Fibroblast of mammary gland (primary cell): ENCODE measurements at regions not wholly inside any gene's neighbourhood (a gene's known extent, or its start where the extent isn't known, plus 50 kb on each side); places are given as distances from the start of the nearest gene placed in this dataset.
A peak's percentile ranks its signal among the peaks of the same experiment; 100 is the strongest.

Source experiments
- DNase-seq: peaks from one replicate; pipeline ENCODE4 v3.0.0-alpha.2; 2010; ENCODE audit warnings: low read depth
- H3K4me3 ChIP-seq: 2 replicates; pipeline ENCODE4 v1.5.1; 2011; ENCODE audit warnings: low read depth, mild to moderate bottlenecking, low read length, moderate library complexity; ENCODE audit not compliant: control insufficient read depth
- TF ChIP-seq, protein P1 (sequence below): conservative IDR thresholded peaks from 2 replicates; pipeline ENCODE4 v1.5.1; 2011; ENCODE audit warnings: low read depth, low read length, inconsistent platforms; ENCODE audit not compliant: control insufficient read depth, insufficient read depth

GRCh38 chr3:64861684-64862083 lies 173.9 kb upstream of the ADAMTS9 start:
- TF ChIP-seq, protein P1, sequence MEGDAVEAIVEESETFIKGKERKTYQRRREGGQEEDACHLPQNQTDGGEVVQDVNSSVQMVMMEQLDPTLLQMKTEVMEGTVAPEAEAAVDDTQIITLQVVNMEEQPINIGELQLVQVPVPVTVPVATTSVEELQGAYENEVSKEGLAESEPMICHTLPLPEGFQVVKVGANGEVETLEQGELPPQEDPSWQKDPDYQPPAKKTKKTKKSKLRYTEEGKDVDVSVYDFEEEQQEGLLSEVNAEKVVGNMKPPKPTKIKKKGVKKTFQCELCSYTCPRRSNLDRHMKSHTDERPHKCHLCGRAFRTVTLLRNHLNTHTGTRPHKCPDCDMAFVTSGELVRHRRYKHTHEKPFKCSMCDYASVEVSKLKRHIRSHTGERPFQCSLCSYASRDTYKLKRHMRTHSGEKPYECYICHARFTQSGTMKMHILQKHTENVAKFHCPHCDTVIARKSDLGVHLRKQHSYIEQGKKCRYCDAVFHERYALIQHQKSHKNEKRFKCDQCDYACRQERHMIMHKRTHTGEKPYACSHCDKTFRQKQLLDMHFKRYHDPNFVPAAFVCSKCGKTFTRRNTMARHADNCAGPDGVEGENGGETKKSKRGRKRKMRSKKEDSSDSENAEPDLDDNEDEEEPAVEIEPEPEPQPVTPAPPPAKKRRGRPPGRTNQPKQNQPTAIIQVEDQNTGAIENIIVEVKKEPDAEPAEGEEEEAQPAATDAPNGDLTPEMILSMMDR: no peak
- H3K4me3 ChIP-seq: no peak overlapping the region
- peak; percentile 40 for DNase-seq

- TF ChIP-seq, protein P1: no peak
- no peak for DNase-seq
- H3K4me3 ChIP-seq: no peak overlapping the region
These were observed 172.7 kb upstream of the ADAMTS9 start for GRCh38 chr3:64860536-64860870.

DNA sequence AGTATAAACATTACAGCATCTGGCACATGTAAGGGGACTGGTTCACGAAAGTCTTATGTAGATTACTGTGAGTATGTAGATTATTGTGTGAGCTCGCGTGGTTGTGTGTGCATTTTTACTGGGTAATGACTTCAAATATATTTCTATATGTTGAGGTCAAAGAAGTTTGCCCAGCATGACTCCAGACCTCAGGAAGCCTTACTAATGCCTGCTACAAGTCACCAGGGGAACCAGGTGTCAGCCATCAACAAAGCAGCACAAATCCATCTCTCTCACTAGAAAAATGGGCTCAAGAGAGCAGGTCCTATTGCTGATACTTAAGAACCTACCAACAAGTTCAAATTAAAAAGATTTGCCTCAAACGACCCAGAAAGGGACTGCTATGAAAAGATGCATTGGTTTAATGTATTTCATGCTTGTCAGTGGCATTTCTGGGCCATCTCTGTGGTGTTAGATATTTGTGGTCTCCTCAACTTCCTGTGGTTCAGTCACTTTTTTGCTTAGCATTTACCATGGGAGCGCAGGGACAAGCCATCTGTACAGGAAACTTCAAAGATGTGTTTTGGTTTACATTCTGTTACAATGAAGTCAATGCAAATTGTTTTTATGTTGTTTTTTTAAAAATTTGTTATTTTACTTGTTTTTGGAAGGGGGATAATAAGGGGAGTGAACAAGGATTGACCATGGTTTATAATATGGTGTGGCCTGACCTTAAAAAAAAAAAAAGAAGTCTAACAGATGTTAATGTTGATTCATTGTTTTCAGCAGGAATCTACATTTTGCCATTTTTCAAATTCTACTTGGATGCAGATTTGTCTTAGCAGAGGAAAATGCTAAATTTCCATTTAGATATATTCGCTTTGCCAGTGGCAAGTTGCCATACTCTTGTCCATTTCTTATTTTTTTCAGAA lies 172.1 kb upstream of the ADAMTS9 start:
- TF ChIP-seq, protein P1: no peak
- no peak for DNase-seq

DNA sequence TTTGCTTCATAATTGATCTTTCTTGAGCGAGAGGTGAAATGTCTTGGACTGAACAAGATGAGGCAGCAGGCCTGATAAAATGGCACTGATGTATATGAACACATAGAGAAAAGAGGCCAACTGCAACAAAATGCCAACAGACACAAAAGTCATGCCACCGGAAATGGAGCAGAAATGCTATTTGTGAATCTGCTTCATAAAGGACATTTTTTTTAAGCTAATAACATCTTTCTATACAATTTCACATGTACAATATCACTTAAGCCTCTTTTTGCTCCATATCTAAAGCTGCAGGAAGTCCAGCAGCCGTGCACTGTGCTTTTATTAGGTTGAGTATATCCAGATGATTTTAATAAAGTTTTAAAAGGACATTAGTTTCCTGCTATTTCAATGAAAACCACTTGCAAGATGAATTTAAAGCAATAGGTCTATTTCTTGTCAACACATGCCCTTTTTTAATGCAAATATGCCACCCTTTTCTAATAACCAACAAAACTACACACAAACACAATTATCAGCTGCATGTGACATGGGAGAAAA lies 169.2 kb upstream of the ADAMTS9 start:
- TF ChIP-seq, protein P1: no peak
- H3K4me3 ChIP-seq: no peak overlapping the region
- DNase-seq: no peak

More for the DNA sequence above, 172.1 kb upstream of the ADAMTS9 start:
- H3K4me3 ChIP-seq: no peak overlapping the region

DNA sequence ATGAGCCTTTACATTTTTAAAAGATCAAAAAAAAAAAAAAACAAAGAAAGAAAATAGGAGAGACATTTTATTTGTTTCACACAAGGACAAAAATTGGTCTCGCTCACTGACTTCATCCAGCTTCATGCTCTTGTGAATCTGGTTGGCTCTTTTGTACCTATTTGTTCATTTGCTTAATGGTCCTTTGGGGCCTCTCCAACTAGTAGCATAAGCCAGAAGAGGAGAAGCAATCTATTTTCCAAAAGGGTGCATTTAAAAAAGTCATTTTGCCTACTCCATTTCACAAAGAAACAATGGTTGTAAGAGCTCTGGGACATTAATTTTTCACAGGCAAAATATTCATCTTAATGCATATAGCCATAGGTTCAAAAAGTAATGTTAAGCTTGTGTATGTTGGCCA lies 168.3 kb upstream of the ADAMTS9 start:
- DNase-seq: no peak
- TF ChIP-seq, protein P1: no peak
- no peak overlapping the region for H3K4me3 ChIP-seq

- DNase-seq: peak; percentile 3
- H3K4me3 ChIP-seq: no peak overlapping the region
- TF ChIP-seq, protein P1: no peak
These were observed 165.7 kb upstream of the ADAMTS9 start for GRCh38 chr3:64853456-64853855.
